Neural cell (in vitro differentiated cells): ENCODE measurements at regions not wholly inside any gene's neighbourhood (a gene's known extent, or its start where the extent isn't known, plus 50 kb on each side); places are given as distances from the start of the nearest gene placed in this dataset.

Experiments
- H2AFZ ChIP-seq: fragments of 200-600, 300-800 bp; sonication (generic), shearing (Covaris generic); 2 replicates; pipeline ENCODE4 v1.6.0; 2014; ENCODE audit warnings: low read depth, mild to moderate bottlenecking, antibody characterized with exemption, low read length, moderate library complexity
- H3F3A ChIP-seq: fragments of 200-600 bp; shearing (Covaris generic); 2 replicates; pipeline ENCODE4 v1.6.1; 2016; ENCODE audit warnings: mild to moderate bottlenecking, moderate library complexity, mixed read lengths, antibody characterized with exemption, low read length; ENCODE audit not compliant: insufficient read depth, poor library complexity, severe bottlenecking
- H3K27ac ChIP-seq: fragments of 200-600, 300-800 bp; sonication (generic), shearing (Covaris generic); 2 replicates; pipeline ENCODE4 v1.5.1; 2014; ENCODE audit warnings: mild to moderate bottlenecking, low read length, moderate library complexity
- H3K27me3 ChIP-seq: fragments of 300-800, 200-600 bp; sonication (generic), shearing (Covaris generic); 2 replicates; pipeline ENCODE4 v1.6.0; 2014; ENCODE audit warnings: mild to moderate bottlenecking, low read depth, low read length, moderate library complexity; ENCODE audit not compliant: insufficient read depth
- H3K36me3 ChIP-seq: fragments of 300-800, 200-600 bp; sonication (generic), shearing (Covaris generic); 2 replicates; pipeline ENCODE4 v1.5.1; 2014; ENCODE audit warnings: mild to moderate bottlenecking, antibody characterized with exemption, low read length, moderate library complexity; ENCODE audit not compliant: insufficient read depth
- H3K4me2 ChIP-seq: fragments of 300-800, 200-600 bp; sonication (generic), shearing (Covaris generic); 2 replicates; pipeline ENCODE4 v1.6.0; 2014; ENCODE audit warnings: mild to moderate bottlenecking, low read length
- H3K4me3 ChIP-seq: fragments of 300-800, 200-600 bp; sonication (generic), shearing (Covaris generic); 2 replicates; pipeline ENCODE4 v1.5.1; 2014; ENCODE audit warnings: mild to moderate bottlenecking, low read length, moderate library complexity
- H3K79me2 ChIP-seq: fragments of 200-600 bp; shearing (Covaris generic); replicated peaks from 2 replicates; pipeline ENCODE4 v1.6.0; 2014; ENCODE audit warnings: mild to moderate bottlenecking, low read length, moderate library complexity; ENCODE audit not compliant: insufficient read depth
- H3K9ac ChIP-seq: fragments of 300-800, 200-600 bp; sonication (generic), shearing (Covaris generic); 2 replicates; pipeline ENCODE4 v1.6.1; 2016; ENCODE audit warnings: mild to moderate bottlenecking, low read length, mixed read lengths
- H3K9me2 ChIP-seq: fragments of 200-600 bp; shearing (Covaris generic); 2 replicates; pipeline ENCODE4 v1.6.1; 2016; ENCODE audit warnings: mild to moderate bottlenecking, low read length, mixed read lengths; ENCODE audit not compliant: insufficient read depth
- H3K9me3 ChIP-seq: fragments of 200-600, 300-800 bp; sonication (generic), shearing (Covaris generic); 2 replicates; pipeline ENCODE4 v1.6.1; 2016; ENCODE audit warnings: mild to moderate bottlenecking, mixed run types, low read length, moderate library complexity, mixed read lengths
- H4K20me1 ChIP-seq: fragments of 200-600 bp; shearing (Covaris generic); 2 replicates; pipeline ENCODE4 v1.6.1; 2016; ENCODE audit warnings: mild to moderate bottlenecking, mixed run types; ENCODE audit not compliant: insufficient read depth
- EP300 ChIP-seq: fragments of 450-650 bp; conservative IDR thresholded peaks from 2 replicates; pipeline ENCODE4 v1.6.1; 2014; ENCODE audit warnings: antibody characterized with exemption, mild to moderate bottlenecking, moderate library complexity; ENCODE audit not compliant: poor library complexity, severe bottlenecking
- EZH2 ChIP-seq: fragments of 200-600, 300-800 bp; shearing (Covaris generic), sonication (generic); IDR thresholded peaks from 2 replicates; pipeline ENCODE4 v1.6.1; 2014; ENCODE audit warnings: antibody characterized with exemption, low read length, borderline replicate concordance, mild to moderate bottlenecking; ENCODE audit not compliant: insufficient read depth, poor library complexity, severe bottlenecking
- MXI1 ChIP-seq: fragments of 450-650 bp; conservative IDR thresholded peaks from 2 replicates; pipeline ENCODE4 v1.6.1; 2014; ENCODE audit warnings: antibody characterized with exemption, mild to moderate bottlenecking; ENCODE audit not compliant: poor library complexity, severe bottlenecking
- POLR2AphosphoS5 ChIP-seq: IDR thresholded peaks from 2 replicates; pipeline ENCODE4 v1.6.1; 2012
- RAD21 ChIP-seq: fragments of 450-650 bp; conservative IDR thresholded peaks from 2 replicates; pipeline ENCODE4 v1.6.1; 2014; ENCODE audit warnings: antibody characterized with exemption, mild to moderate bottlenecking, moderate library complexity
- SMC3 ChIP-seq: fragments of 450-650 bp; conservative IDR thresholded peaks from 2 replicates; pipeline ENCODE4 v1.6.1; 2014; ENCODE audit warnings: antibody characterized with exemption, mild to moderate bottlenecking, moderate library complexity; ENCODE audit not compliant: poor library complexity
- TAF1 ChIP-seq: IDR thresholded peaks from 2 replicates; pipeline ENCODE4 v1.6.1; 2012; ENCODE audit warnings: low read depth
- TF ChIP-seq, protein P1 (sequence below): fragments of 450-650 bp; IDR thresholded peaks from 2 replicates; pipeline ENCODE4 v1.5.1; 2014; ENCODE audit warnings: antibody characterized with exemption, mild to moderate bottlenecking, moderate library complexity; ENCODE audit not compliant: poor library complexity, severe bottlenecking
- TF ChIP-seq, protein P2 (sequence below): IDR thresholded peaks from 2 replicates; pipeline ENCODE4 v1.6.1; 2012; ENCODE audit warnings: borderline replicate concordance

GRCh38 chr2:39587641-39588040 is 78.1 kb upstream of the TMEM178A start:
- no peak overlapping the region for H3K4me2 ChIP-seq
- TF ChIP-seq, protein P1, sequence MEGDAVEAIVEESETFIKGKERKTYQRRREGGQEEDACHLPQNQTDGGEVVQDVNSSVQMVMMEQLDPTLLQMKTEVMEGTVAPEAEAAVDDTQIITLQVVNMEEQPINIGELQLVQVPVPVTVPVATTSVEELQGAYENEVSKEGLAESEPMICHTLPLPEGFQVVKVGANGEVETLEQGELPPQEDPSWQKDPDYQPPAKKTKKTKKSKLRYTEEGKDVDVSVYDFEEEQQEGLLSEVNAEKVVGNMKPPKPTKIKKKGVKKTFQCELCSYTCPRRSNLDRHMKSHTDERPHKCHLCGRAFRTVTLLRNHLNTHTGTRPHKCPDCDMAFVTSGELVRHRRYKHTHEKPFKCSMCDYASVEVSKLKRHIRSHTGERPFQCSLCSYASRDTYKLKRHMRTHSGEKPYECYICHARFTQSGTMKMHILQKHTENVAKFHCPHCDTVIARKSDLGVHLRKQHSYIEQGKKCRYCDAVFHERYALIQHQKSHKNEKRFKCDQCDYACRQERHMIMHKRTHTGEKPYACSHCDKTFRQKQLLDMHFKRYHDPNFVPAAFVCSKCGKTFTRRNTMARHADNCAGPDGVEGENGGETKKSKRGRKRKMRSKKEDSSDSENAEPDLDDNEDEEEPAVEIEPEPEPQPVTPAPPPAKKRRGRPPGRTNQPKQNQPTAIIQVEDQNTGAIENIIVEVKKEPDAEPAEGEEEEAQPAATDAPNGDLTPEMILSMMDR, result no peak
- TF ChIP-seq MXI1 (no peak), SMC3 (no peak), EP300 (no peak), POLR2AphosphoS5 (no peak), RAD21 (no peak), TAF1 (no peak), EZH2 (no peak)
- TF ChIP-seq, protein P2, sequence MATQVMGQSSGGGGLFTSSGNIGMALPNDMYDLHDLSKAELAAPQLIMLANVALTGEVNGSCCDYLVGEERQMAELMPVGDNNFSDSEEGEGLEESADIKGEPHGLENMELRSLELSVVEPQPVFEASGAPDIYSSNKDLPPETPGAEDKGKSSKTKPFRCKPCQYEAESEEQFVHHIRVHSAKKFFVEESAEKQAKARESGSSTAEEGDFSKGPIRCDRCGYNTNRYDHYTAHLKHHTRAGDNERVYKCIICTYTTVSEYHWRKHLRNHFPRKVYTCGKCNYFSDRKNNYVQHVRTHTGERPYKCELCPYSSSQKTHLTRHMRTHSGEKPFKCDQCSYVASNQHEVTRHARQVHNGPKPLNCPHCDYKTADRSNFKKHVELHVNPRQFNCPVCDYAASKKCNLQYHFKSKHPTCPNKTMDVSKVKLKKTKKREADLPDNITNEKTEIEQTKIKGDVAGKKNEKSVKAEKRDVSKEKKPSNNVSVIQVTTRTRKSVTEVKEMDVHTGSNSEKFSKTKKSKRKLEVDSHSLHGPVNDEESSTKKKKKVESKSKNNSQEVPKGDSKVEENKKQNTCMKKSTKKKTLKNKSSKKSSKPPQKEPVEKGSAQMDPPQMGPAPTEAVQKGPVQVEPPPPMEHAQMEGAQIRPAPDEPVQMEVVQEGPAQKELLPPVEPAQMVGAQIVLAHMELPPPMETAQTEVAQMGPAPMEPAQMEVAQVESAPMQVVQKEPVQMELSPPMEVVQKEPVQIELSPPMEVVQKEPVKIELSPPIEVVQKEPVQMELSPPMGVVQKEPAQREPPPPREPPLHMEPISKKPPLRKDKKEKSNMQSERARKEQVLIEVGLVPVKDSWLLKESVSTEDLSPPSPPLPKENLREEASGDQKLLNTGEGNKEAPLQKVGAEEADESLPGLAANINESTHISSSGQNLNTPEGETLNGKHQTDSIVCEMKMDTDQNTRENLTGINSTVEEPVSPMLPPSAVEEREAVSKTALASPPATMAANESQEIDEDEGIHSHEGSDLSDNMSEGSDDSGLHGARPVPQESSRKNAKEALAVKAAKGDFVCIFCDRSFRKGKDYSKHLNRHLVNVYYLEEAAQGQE, result no peak
- H3K79me2 ChIP-seq, result no peaks in the 10 kb centered on the region
- H3K9me3 ChIP-seq, result no peaks in the 10 kb centered on the region
- H3K4me3 ChIP-seq, result no peak overlapping the region
- H3F3A ChIP-seq, result no peaks in the 10 kb centered on the region
- H4K20me1 ChIP-seq, result no peaks in the 10 kb centered on the region
- no peak overlapping the region for H3K27ac ChIP-seq
- H3K9ac ChIP-seq, result no peak overlapping the region
- H3K9me2 ChIP-seq, result no peaks in the 10 kb centered on the region
- H2AFZ ChIP-seq, result no peak overlapping the region
- H3K36me3 ChIP-seq, result no peaks in the 10 kb centered on the region
- H3K27me3 ChIP-seq, result no peaks in the 10 kb centered on the region

DNA sequence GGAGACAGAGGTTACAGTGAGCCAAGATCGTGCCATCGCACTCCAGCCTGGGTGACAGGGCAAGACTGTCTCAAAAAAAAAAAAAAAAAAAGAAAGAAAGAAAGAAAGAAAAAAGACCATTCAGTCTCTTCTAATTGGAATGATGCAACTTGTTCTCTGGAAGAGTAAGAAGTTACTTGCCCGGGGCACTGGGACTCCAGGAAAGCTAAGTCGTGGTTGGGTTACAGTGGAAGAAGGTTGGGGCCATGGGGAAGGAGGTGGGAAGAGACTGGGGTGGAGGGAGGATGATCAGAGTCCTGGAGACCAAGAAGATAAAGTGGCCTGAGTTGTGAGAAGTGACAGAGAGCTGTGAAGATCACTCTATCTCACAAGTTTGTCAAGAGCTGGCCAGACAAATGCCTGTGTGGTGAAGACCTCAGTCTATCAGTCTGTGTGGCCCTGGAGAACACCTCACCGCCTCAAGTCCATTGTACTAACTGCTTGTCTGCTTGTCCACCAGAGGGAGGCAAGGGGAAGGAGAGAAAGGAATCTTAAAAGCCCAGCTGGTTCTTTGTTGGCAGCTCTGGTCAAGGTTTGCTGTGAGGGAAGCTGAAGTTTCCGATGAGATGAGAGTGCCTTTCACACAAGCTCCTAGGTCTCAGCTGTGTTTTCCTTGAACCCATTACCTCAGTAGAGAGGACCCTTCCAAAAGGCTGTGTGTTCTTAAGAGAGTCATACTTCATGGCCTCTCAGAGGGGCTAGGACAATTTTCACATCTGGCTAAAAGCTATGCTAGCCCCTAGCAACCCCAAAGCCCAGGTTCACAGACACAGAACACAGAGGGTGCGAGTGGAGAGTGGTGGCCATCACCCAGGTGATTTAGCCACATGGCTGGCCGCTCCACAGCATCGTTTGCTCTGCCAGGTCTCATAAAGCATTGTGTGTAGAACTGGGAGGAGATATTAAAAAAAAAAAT is 72.0 kb upstream of the TMEM178A start:
- no peaks in the 10 kb centered on the region for H3F3A ChIP-seq
- no peaks in the 10 kb centered on the region for H3K9me3 ChIP-seq
- no peak overlapping the region for H3K27ac ChIP-seq
- no peaks in the 10 kb centered on the region for H3K36me3 ChIP-seq
- TF ChIP-seq EP300 (no peak), TAF1 (no peak), RAD21 (no peak), MXI1 (no peak), EZH2 (no peak), POLR2AphosphoS5 (no peak), SMC3 (no peak)
- TF ChIP-seq, protein P1, result no peak
- TF ChIP-seq, protein P2, result no peak
- no peaks in the 10 kb centered on the region for H3K79me2 ChIP-seq
- H3K9ac ChIP-seq, result no peak overlapping the region
- H3K4me3 ChIP-seq, result no peak overlapping the region
- no peaks in the 10 kb centered on the region for H3K9me2 ChIP-seq
- H4K20me1 ChIP-seq, result no peaks in the 10 kb centered on the region
- H2AFZ ChIP-seq, result no peak overlapping the region
- no peaks in the 10 kb centered on the region for H3K27me3 ChIP-seq
- H3K4me2 ChIP-seq, result no peak overlapping the region
